A673 (cell line): ENCODE measurements at regions not wholly inside any gene's neighbourhood (a gene's known extent, or its start where the extent isn't known, plus 50 kb on each side); places are given as distances from the start of the nearest gene placed in this dataset.
A peak's percentile ranks its signal among the peaks of the same experiment; 100 is the strongest.

Experiments
- BruUV-seq: library from RNA; stranded (reverse); fragments of 400-500 nt; replicated peaks from 2 replicates; lab custom pipeline; 2021; lab: Mats Ljungman, UMichigan
- CTCF ChIA-PET: fragments of 300-600 bp; sonication (Branson Sonifier 250); formaldehyde crosslinking; loops from one replicate; lab custom pipeline; 2022; ENCODE audit warnings: antibody characterized with exemption; lab: Charles Lee
- POLR2A ChIA-PET: fragments of 300-600 bp; sonication (Branson Sonifier 250); formaldehyde crosslinking; loops from one replicate; lab custom pipeline; 2022; ENCODE audit warnings: antibody characterized with exemption; ENCODE audit not compliant: low non-redundant PET; lab: Charles Lee
- DNase-seq: peaks from one replicate; pipeline ENCODE4 v3.0.0-alpha.2; 2015; ENCODE audit warnings: low spot score
- H3K27ac ChIP-seq: fragments of 200-600 bp; sonication (generic); 2 replicates; pipeline ENCODE4 v1.5.1; 2016; ENCODE audit warnings: mixed run types, low read depth, mild to moderate bottlenecking, mixed read lengths, antibody characterized with exemption, low read length; ENCODE audit not compliant: poor library complexity, severe bottlenecking
- H3K27me3 ChIP-seq: fragments of 200-600 bp; sonication (generic); replicated peaks from 2 replicates; pipeline ENCODE4 v1.6.1; 2017; ENCODE audit warnings: mixed run types, low read depth, mild to moderate bottlenecking, mixed read lengths, antibody characterized with exemption, low read length; ENCODE audit not compliant: insufficient read depth, poor library complexity
- H3K36me3 ChIP-seq: fragments of 200-600 bp; sonication (generic); 2 replicates; pipeline ENCODE4 v1.6.1; 2016; ENCODE audit warnings: mixed run types, mild to moderate bottlenecking, mixed read lengths, antibody characterized with exemption, low read length; ENCODE audit not compliant: insufficient read depth, poor library complexity, severe bottlenecking
- H3K4me1 ChIP-seq: fragments of 200-600 bp; sonication (generic); 2 replicates; pipeline ENCODE4 v1.6.1; 2017; ENCODE audit warnings: mixed run types, mild to moderate bottlenecking, mixed read lengths, antibody characterized with exemption, low read length; ENCODE audit not compliant: insufficient read depth, poor library complexity, severe bottlenecking
- H3K4me3 ChIP-seq: fragments of 200-600 bp; sonication (generic); 2 replicates; pipeline ENCODE4 v1.5.1; 2016; ENCODE audit warnings: low read depth, mixed run types, mild to moderate bottlenecking, mixed read lengths, low read length; ENCODE audit not compliant: poor library complexity, severe bottlenecking
- H3K9me3 ChIP-seq: fragments of 200-600 bp; sonication (generic); 2 replicates; pipeline ENCODE4 v1.6.1; 2016; ENCODE audit warnings: mixed run types, low read depth, mild to moderate bottlenecking, mixed read lengths, antibody characterized with exemption, low read length; ENCODE audit not compliant: poor library complexity, severe bottlenecking
- CTCF ChIP-seq: fragments of 300-800, 200-600 bp; sonication (generic); conservative IDR thresholded peaks from 2 replicates; pipeline ENCODE4 v1.5.1; 2017; ENCODE audit warnings: low read depth, mild to moderate bottlenecking, antibody characterized with exemption, low read length, moderate library complexity, mixed read lengths
- EZH2 ChIP-seq: fragments of 200-600 bp; sonication (generic); IDR thresholded peaks from 2 replicates; pipeline ENCODE4 v1.6.1; 2017; ENCODE audit warnings: borderline replicate concordance, low read depth, mild to moderate bottlenecking, mixed read lengths, antibody characterized with exemption, low read length; ENCODE audit not compliant: poor library complexity, severe bottlenecking
- intact Hi-C: fragments of 100-400 bp; cut with micrococcal nuclease; formaldehyde crosslinking; loops from one replicate; pipeline ENCODE4 v1.10.0; 2022; ENCODE audit not compliant: unreplicated experiment

DNA sequence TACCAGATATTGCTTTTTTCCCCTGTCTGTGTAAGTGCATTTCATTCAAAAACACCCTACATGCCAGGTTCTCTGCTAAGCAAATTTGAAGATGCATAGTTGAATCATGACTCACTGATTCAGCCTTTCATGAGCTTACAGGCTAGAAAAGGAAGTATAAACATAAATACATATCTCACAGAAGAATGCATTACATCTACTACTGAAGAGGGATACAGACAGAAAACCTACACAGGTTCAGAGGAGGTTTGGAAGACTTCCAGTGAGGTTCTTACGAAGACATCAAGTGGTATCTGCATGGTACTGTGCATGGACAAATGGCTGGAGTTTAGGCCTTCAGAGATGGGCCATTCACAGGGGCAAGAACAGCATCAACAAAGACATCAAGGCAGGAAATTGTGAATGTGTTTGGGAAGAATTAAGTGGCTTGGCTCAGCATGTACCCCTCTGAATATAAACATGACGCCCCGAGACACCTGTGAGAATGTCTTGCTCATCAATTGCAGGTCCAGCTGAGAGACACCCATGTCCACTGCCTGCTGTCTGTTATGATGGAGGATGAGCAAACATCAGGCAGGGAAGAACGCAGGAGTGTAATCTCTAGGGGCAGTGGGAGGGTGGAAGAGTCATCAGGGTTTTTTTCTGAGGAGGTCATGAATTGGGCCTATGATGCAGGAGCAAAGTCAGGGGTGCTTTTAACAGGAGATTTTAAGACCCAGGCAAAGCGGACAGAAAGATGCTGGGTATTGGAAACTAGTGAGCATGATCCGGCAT lies 105.1 kb upstream of the GALNT15 start:
- DNase-seq = peak; percentile 46
- Histone ChIP-seq H3K9me3 (no peaks in the 10 kb centered on the region), H3K27me3 (no peaks in the 10 kb centered on the region), H3K27ac (no peak overlapping the region), H3K4me1 (no peaks in the 10 kb centered on the region), H3K36me3 (no peaks in the 10 kb centered on the region), H3K4me3 (no peak overlapping the region)
- no TSS peak for BruUV-seq
- TF ChIP-seq EZH2 (no peak), CTCF (no peak)
- CTCF ChIA-PET = no interaction called here
- POLR2A ChIA-PET = no interaction called here
- intact Hi-C loops = no loop called here

DNA sequence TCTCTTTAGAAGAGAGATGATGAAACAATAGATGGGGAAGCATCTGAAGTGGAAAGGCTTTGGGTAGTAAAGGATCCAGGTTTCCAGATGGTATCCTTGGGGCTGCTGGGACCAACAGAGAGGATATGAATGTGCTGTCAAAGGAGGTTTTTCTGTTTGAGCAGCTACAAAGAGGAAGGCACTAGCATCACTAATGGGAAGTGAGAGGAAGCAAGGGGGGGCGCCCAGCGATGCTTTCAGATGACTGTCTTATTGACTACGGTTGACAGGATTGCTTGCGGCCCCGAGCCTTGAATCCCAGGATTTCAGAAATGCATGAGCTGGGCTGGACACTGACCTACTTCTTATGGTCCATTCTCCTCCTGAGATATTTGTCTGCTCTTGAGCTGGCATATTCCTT lies 103.8 kb upstream of the GALNT15 start:
- TF ChIP-seq CTCF (no peak), EZH2 (no peak)
- intact Hi-C loops = no loop called here
- H3K9me3 ChIP-seq = no peaks in the 10 kb centered on the region
- no peak overlapping the region for H3K27ac ChIP-seq
- no peaks in the 10 kb centered on the region for H3K4me1 ChIP-seq
- H3K36me3 ChIP-seq = no peaks in the 10 kb centered on the region
- ChIA-PET CTCF (no interaction called here), POLR2A (no interaction called here)
- BruUV-seq = no TSS peak
- H3K4me3 ChIP-seq = no peak overlapping the region
- no peak for DNase-seq
- no peaks in the 10 kb centered on the region for H3K27me3 ChIP-seq

- Histone ChIP-seq H3K4me1 (no peaks in the 10 kb centered on the region), H3K4me3 (no peak overlapping the region), H3K27ac (no peak overlapping the region), H3K9me3 (no peaks in the 10 kb centered on the region), H3K36me3 (no peaks in the 10 kb centered on the region), H3K27me3 (no peaks in the 10 kb centered on the region)
- CTCF ChIA-PET = no interaction called here
- intact Hi-C loops = no loop called here
- POLR2A ChIA-PET = no interaction called here
- DNase-seq = no peak
- TF ChIP-seq EZH2 (no peak), CTCF (no peak)
- no TSS peak for BruUV-seq
Observed at GRCh38 chr3:16071206-16071605, 103.3 kb upstream of the GALNT15 start.
